Progenitor cell of endocrine pancreas (in vitro differentiated cells): ENCODE measurements at regions not wholly inside any gene's neighbourhood (a gene's known extent, or its start where the extent isn't known, plus 50 kb on each side); places are given as distances from the start of the nearest gene placed in this dataset.

ENCODE experiments used
- DNase-seq: peaks from one replicate; pipeline ENCODE4 v3.0.0; 2021; ENCODE audit warnings: low spot score; ENCODE audit not compliant: unreplicated experiment
- H3K27ac Mint-ChIP-seq: 2 replicates; pipeline ENCODE4 v1.8.0; 2021; ENCODE audit warnings: mild to moderate bottlenecking, moderate library complexity, mixed read lengths
- H3K27me3 Mint-ChIP-seq: 2 replicates; pipeline ENCODE4 v1.8.0; 2021; ENCODE audit warnings: mixed read lengths
- H3K36me3 Mint-ChIP-seq: 2 replicates; pipeline ENCODE4 v1.8.0; 2022; ENCODE audit warnings: mixed read lengths; ENCODE audit not compliant: insufficient read depth
- H3K4me1 Mint-ChIP-seq: 2 replicates; pipeline ENCODE4 v1.8.0; 2021; ENCODE audit warnings: low read depth, mixed read lengths
- H3K4me3 Mint-ChIP-seq: 2 replicates; pipeline ENCODE4 v1.8.0; 2021; ENCODE audit warnings: low read depth, mild to moderate bottlenecking, moderate library complexity, mixed read lengths
- H3K9me3 Mint-ChIP-seq: 2 replicates; pipeline ENCODE4 v1.8.0; 2021; ENCODE audit warnings: low read depth, mixed read lengths
- CTCF ChIP-seq: fragments of 200-600 bp; sonication (generic); IDR thresholded peaks from one replicate; pipeline ENCODE4 v1.5.0; 2021; ENCODE audit warnings: antibody characterized with exemption, mild to moderate bottlenecking; ENCODE audit not compliant: unreplicated experiment

GRCh38 chr3:154970797-154971196, 109.3 kb upstream of the MME start:
- Mint-ChIP-seq H3K27me3 (no peaks in the 10 kb centered on the region), H3K36me3 (no peaks in the 10 kb centered on the region), H3K27ac (no peak overlapping the region), H3K9me3 (no peaks in the 10 kb centered on the region), H3K4me1 (peaks cover 3% of the 10 kb centered on the region), H3K4me3 (no peak overlapping the region)
- no peak for DNase-seq
- no peak for TF ChIP-seq CTCF

GRCh38 chr3:154969366-154969765, 110.8 kb upstream of the MME start:
- Mint-ChIP-seq H3K27ac (no peak overlapping the region), H3K9me3 (no peaks in the 10 kb centered on the region), H3K4me1 (peaks cover 3% of the 10 kb centered on the region), H3K36me3 (no peaks in the 10 kb centered on the region), H3K27me3 (no peaks in the 10 kb centered on the region), H3K4me3 (no peak overlapping the region)
- no peak for DNase-seq
- no peak for TF ChIP-seq CTCF

DNA sequence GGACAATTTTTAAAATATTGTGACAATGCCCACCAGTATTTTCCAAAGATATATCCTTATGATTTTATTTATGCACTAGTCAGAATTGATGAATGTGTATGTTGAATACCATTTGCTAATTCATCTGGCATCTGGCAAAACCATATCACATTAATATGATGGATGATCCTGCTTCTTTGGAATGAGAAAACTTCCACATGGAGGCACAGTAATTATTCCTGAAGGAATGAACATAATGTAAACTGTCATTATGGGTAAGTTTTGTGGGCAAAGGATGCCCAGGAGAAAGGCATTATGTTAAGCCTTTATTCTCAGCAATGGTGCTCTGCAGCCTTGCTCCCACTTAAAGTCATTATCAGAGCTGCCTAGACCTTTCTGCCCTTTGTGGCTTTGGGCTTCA, 113.0 kb upstream of the MME start:
- Mint-ChIP-seq H3K4me1 (peaks cover 1% of the 10 kb centered on the region), H3K27me3 (no peaks in the 10 kb centered on the region), H3K9me3 (no peaks in the 10 kb centered on the region), H3K36me3 (no peaks in the 10 kb centered on the region), H3K27ac (no peak overlapping the region), H3K4me3 (no peak overlapping the region)
- TF ChIP-seq CTCF: no peak
- DNase-seq: no peak

- no peak for TF ChIP-seq CTCF
- H3K27ac Mint-ChIP-seq: no peak overlapping the region
- H3K27me3 Mint-ChIP-seq: no peaks in the 10 kb centered on the region
- H3K36me3 Mint-ChIP-seq: no peaks in the 10 kb centered on the region
- H3K4me1 Mint-ChIP-seq: no peaks in the 10 kb centered on the region
- DNase-seq: no peak
- no peak overlapping the region for H3K4me3 Mint-ChIP-seq
- peaks cover 3% of the 10 kb centered on the region for H3K9me3 Mint-ChIP-seq
These were observed 123.3 kb upstream of the MME start for GRCh38 chr3:154956815-154957214.

- H3K4me3 Mint-ChIP-seq: no peak overlapping the region
These were observed 124.1 kb upstream of the MME start for GRCh38 chr3:154955907-154956533.

More at GRCh38 chr3:154955907-154956533, 124.1 kb upstream of the MME start:
- DNase-seq: no peak
- Mint-ChIP-seq H3K27me3 (no peaks in the 10 kb centered on the region), H3K4me1 (no peaks in the 10 kb centered on the region), H3K36me3 (no peaks in the 10 kb centered on the region), H3K27ac (no peak overlapping the region), H3K9me3 (peaks cover 8% of the 10 kb centered on the region)
- no peak for TF ChIP-seq CTCF
